ENCODE measurements at regions not wholly inside any gene's neighbourhood (a gene's known extent, or its start where the extent isn't known, plus 50 kb on each side); places are given as distances from the start of the nearest gene placed in this dataset.

GRCh38 chr7:135808206-135808605 lies 59.6 kb upstream of the FAM180A start:
- Histone ChIP-seq H3K9me2 (replicated peaks; ENCODE audit: insufficient read depth, low read length) (no peaks in the 10 kb centered on the region), H3K9ac (ENCODE audit: low read length) (no peak overlapping the region), H3K9me3 (replicated peaks; ENCODE audit: insufficient read depth, low read length) (no peaks in the 10 kb centered on the region), H3K79me2 (ENCODE audit: low read length) (no peaks in the 10 kb centered on the region), H3K36me3 (replicated peaks; ENCODE audit: insufficient read depth, low read length) (no peaks in the 10 kb centered on the region), H2AFZ (ENCODE audit: low read length) (no peak overlapping the region), H3F3A (ENCODE audit: insufficient read depth, low read length) (no peaks in the 10 kb centered on the region), H3K4me1 (ENCODE audit: low read length) (no peaks in the 10 kb centered on the region), H4K20me1 (ENCODE audit: insufficient read depth, low read length) (no peaks in the 10 kb centered on the region), H3K27me3 (replicated peaks; ENCODE audit: insufficient read depth, low read length) (no peaks in the 10 kb centered on the region), H3K4me2 (ENCODE audit: low read depth, low read length) (no peak overlapping the region), H3K4me3 (ENCODE audit: low read length) (no peak overlapping the region), H3K27ac (ENCODE audit: low read length) (no peak overlapping the region)
- TF ChIP-seq EZH2 (optimal IDR thresholded peaks at IDR 0.05; ENCODE audit: low read depth, low read length): no peak
- TF ChIP-seq CTCF (IDR thresholded peaks at IDR 0.05; ENCODE audit: low read length): no peak
- TF ChIP-seq EZH2phosphoT487 (IDR thresholded peaks at IDR 0.05; ENCODE audit: low read length): no peak
- DNase-seq: no peak

- Histone ChIP-seq H3K4me2 (ENCODE audit: low read depth, low read length) (no peak overlapping the region), H3K4me1 (ENCODE audit: low read length) (no peaks in the 10 kb centered on the region), H3K4me3 (ENCODE audit: low read length) (no peak overlapping the region), H3F3A (ENCODE audit: insufficient read depth, low read length) (no peaks in the 10 kb centered on the region), H3K9me2 (replicated peaks; ENCODE audit: insufficient read depth, low read length) (no peaks in the 10 kb centered on the region), H3K27ac (ENCODE audit: low read length) (no peak overlapping the region), H4K20me1 (ENCODE audit: insufficient read depth, low read length) (no peaks in the 10 kb centered on the region), H2AFZ (ENCODE audit: low read length) (no peak overlapping the region), H3K9me3 (replicated peaks; ENCODE audit: insufficient read depth, low read length) (no peaks in the 10 kb centered on the region), H3K9ac (ENCODE audit: low read length) (no peak overlapping the region), H3K36me3 (replicated peaks; ENCODE audit: insufficient read depth, low read length) (no peaks in the 10 kb centered on the region), H3K27me3 (replicated peaks; ENCODE audit: insufficient read depth, low read length) (no peaks in the 10 kb centered on the region), H3K79me2 (ENCODE audit: low read length) (no peaks in the 10 kb centered on the region)
- no peak for DNase-seq
- TF ChIP-seq CTCF (IDR thresholded peaks at IDR 0.05; ENCODE audit: low read length) (no peak), EZH2 (optimal IDR thresholded peaks at IDR 0.05; ENCODE audit: low read depth, low read length) (no peak), EZH2phosphoT487 (IDR thresholded peaks at IDR 0.05; ENCODE audit: low read length) (no peak)
Observed at GRCh38 chr7:135803143-135803542, 54.5 kb upstream of the FAM180A start.

GRCh38 chr7:135802697-135803096 lies 54.1 kb upstream of the FAM180A start:
- H3K4me2 ChIP-seq (ENCODE audit: low read depth, low read length): no peak overlapping the region
- no peaks in the 10 kb centered on the region for H3F3A ChIP-seq (ENCODE audit: insufficient read depth, low read length)
- no peak overlapping the region for H3K27ac ChIP-seq (ENCODE audit: low read length)
- no peaks in the 10 kb centered on the region for H3K79me2 ChIP-seq (ENCODE audit: low read length)
- H3K9me2 ChIP-seq (replicated peaks; ENCODE audit: insufficient read depth, low read length): no peaks in the 10 kb centered on the region
- no peaks in the 10 kb centered on the region for H3K27me3 ChIP-seq (replicated peaks; ENCODE audit: insufficient read depth, low read length)
- H3K4me3 ChIP-seq (ENCODE audit: low read length): no peak overlapping the region
- H3K9me3 ChIP-seq (replicated peaks; ENCODE audit: insufficient read depth, low read length): no peaks in the 10 kb centered on the region
- H4K20me1 ChIP-seq (ENCODE audit: insufficient read depth, low read length): no peaks in the 10 kb centered on the region
- no peak for DNase-seq
- no peaks in the 10 kb centered on the region for H3K4me1 ChIP-seq (ENCODE audit: low read length)
- H2AFZ ChIP-seq (ENCODE audit: low read length): no peak overlapping the region
- no peaks in the 10 kb centered on the region for H3K36me3 ChIP-seq (replicated peaks; ENCODE audit: insufficient read depth, low read length)
- TF ChIP-seq EZH2 (optimal IDR thresholded peaks at IDR 0.05; ENCODE audit: low read depth, low read length) (no peak), CTCF (IDR thresholded peaks at IDR 0.05; ENCODE audit: low read length) (no peak), EZH2phosphoT487 (IDR thresholded peaks at IDR 0.05; ENCODE audit: low read length) (no peak)
- H3K9ac ChIP-seq (ENCODE audit: low read length): no peak overlapping the region

Measured in MM.1S (cell line).